Stomach (tissue), 8 donors: ENCODE measurements at regions not wholly inside any gene's neighbourhood (a gene's known extent, or its start where the extent isn't known, plus 50 kb on each side); places are given as distances from the start of the nearest gene placed in this dataset.

ENCODE experiments used
- DNase-seq, 2 donors: peaks; one replicate each; pipeline versions ENCODE4 v3.0.0 to v3.0.0-alpha.2; 2013 to 2019
- H3K27ac ChIP-seq, 5 donors: fragments of 200-600 bp in 4 of 5; sonication (generic) in 4 of 5; one replicate each; pipeline ENCODE4 v1.5.1; 2013 to 2019; ENCODE audit warnings: mild to moderate bottlenecking in 1 of 5, moderate library complexity in 1 of 5
- H3K27me3 ChIP-seq, 3 donors: fragments of 200-600 bp; sonication (generic); one replicate each; pipeline ENCODE4 v1.5.1; 2017 to 2019; ENCODE audit warnings: mixed run types in 1 of 3
- H3K36me3 ChIP-seq, 4 donors: fragments of 200-600 bp; sonication (generic); 1 replicate in 3 of 4; 2 replicates in 1 of 4; pipeline ENCODE4 v1.5.1; 2016 to 2019
- H3K4me1 ChIP-seq, 4 donors: fragments of 200-600 bp; sonication (generic); one replicate each; pipeline ENCODE4 v1.5.1; 2016 to 2019
- H3K4me3 ChIP-seq, 4 donors: fragments of 200-600 bp; sonication (generic) in 3 of 4; one replicate each; pipeline ENCODE4 v1.5.1; 2016 to 2019; ENCODE audit warnings: mild to moderate bottlenecking in 1 of 4
- H3K9me3 ChIP-seq, 4 donors: fragments of 200-600 bp; sonication (generic); one replicate each; pipeline ENCODE4 v1.5.1; 2016 to 2019
- CTCF ChIP-seq, 7 experiments: fragments of 450-650 bp in 4 of 7; fragments of 200-600 bp in 3 of 7; sonication (generic) in 3 of 7; IDR thresholded peaks; one replicate each; pipeline ENCODE4 v1.5.1; 2016 to 2019; ENCODE audit warnings: antibody characterized with exemption in 7 of 7, control low read depth in 2 of 7, mild to moderate bottlenecking in 1 of 7
- EP300 ChIP-seq: sonication (generic); formaldehyde crosslinking; IDR thresholded peaks from one replicate; pipeline ENCODE4 v1.6.1; 2017; ENCODE audit warnings: antibody characterized with exemption
- POLR2A ChIP-seq, 4 donors: fragments of 450-650 bp; IDR thresholded peaks; one replicate each; pipeline ENCODE4 v1.6.1; 2016; ENCODE audit warnings: antibody characterized with exemption in 4 of 4, control low read depth in 2 of 4, mild to moderate bottlenecking in 1 of 4, moderate library complexity in 1 of 4
- POLR2AphosphoS5 ChIP-seq, 3 donors: sonication (generic); formaldehyde crosslinking; IDR thresholded peaks; one replicate each; pipeline ENCODE4 v1.6.1; 2016; ENCODE audit warnings: antibody characterized with exemption in 3 of 3
- WGBS, 5 donors: extraction: QIAGEN DNeasy Blood & Tissue Kit in 3 of 5; methylation state at CpG; one replicate each; pipeline versions ENCODE4 v1.1.5 to v1.1.7; 2013 to 2018; 5-methylcytosine and 5-hydroxymethylcytosine counted together
- intact Hi-C: fragments of 100-400 bp; cut with DNase I; formaldehyde crosslinking; loops from one replicate; pipeline ENCODE4 v1.15.1; 2023; ENCODE audit warnings: low total_unique reads
- donor health status: healthy with polysubstance abuse.
- donor health status: Bipolar disorder and iron deficiency.
- donor health status: healthy.

- intact Hi-C loops, result no loop called here
- Histone ChIP-seq H3K36me3 (no peaks in the 10 kb centered on the region), H3K4me3 (no peak overlapping the region), H3K27ac (no peak overlapping the region), H3K4me1 (no peaks in the 10 kb centered on the region), H3K27me3 (no peaks in the 10 kb centered on the region), H3K9me3 (no peaks in the 10 kb centered on the region)
- WGBS, 5 donors, result 79 to 94% (median 88%) methylated on average over 2 of the region's 2 CpGs
- no peak for DNase-seq
- TF ChIP-seq POLR2A (IDR thresholded peaks at IDR 0.05), result no peak
- TF ChIP-seq POLR2AphosphoS5 (IDR thresholded peaks at IDR 0.05), result no peak
- TF ChIP-seq EP300, result no peak
- TF ChIP-seq CTCF (IDR thresholded peaks at IDR 0.05), result no peak
Measured at GRCh38 chr4:160772668-160773067, 1391.1 kb downstream of the FSTL5 start.

- TF ChIP-seq EP300 (no peak), POLR2A (IDR thresholded peaks at IDR 0.05) (no peak), POLR2AphosphoS5 (IDR thresholded peaks at IDR 0.05) (no peak), CTCF (IDR thresholded peaks at IDR 0.05) (no peak)
- no peak for DNase-seq
- Histone ChIP-seq H3K27me3 (no peaks in the 10 kb centered on the region), H3K4me1 (no peaks in the 10 kb centered on the region), H3K9me3 (peaks cover 0 to 35% (median 23%) of the 10 kb centered on the region in 4 donors), H3K36me3 (no peaks in the 10 kb centered on the region), H3K27ac (no peak overlapping the region), H3K4me3 (no peak overlapping the region)
- intact Hi-C loops, result no loop called here
Measured at GRCh38 chr4:160795216-160795615, 1368.6 kb downstream of the FSTL5 start.

- intact Hi-C loops, result no loop called here
- no peak for DNase-seq
- Histone ChIP-seq H3K36me3 (no peaks in the 10 kb centered on the region), H3K9me3 (no peaks in the 10 kb centered on the region), H3K4me1 (no peaks in the 10 kb centered on the region), H3K4me3 (no peak overlapping the region), H3K27me3 (no peaks in the 10 kb centered on the region), H3K27ac (no peak overlapping the region)
- TF ChIP-seq POLR2AphosphoS5 (IDR thresholded peaks at IDR 0.05) (no peak), EP300 (no peak), CTCF (IDR thresholded peaks at IDR 0.05) (no peak), POLR2A (IDR thresholded peaks at IDR 0.05) (no peak)
Measured at GRCh38 chr4:160808174-160808573, 1355.6 kb downstream of the FSTL5 start.

GRCh38 chr4:160809576-160809975, 1354.2 kb downstream of the FSTL5 start:
- no peak for DNase-seq
- no peak for TF ChIP-seq EP300
- TF ChIP-seq POLR2A (IDR thresholded peaks at IDR 0.05), result no peak
- no peak for TF ChIP-seq POLR2AphosphoS5 (IDR thresholded peaks at IDR 0.05)
- TF ChIP-seq CTCF (IDR thresholded peaks at IDR 0.05), result no peak
- intact Hi-C loops, result no loop called here
- no peaks in the 10 kb centered on the region for H3K9me3 ChIP-seq
- H3K4me1 ChIP-seq, result no peaks in the 10 kb centered on the region
- H3K27ac ChIP-seq, result no peak overlapping the region
- H3K36me3 ChIP-seq, result no peaks in the 10 kb centered on the region
- H3K4me3 ChIP-seq, result no peak overlapping the region
- no peaks in the 10 kb centered on the region for H3K27me3 ChIP-seq

GRCh38 chr4:160810424-160810823, 1353.4 kb downstream of the FSTL5 start:
- Histone ChIP-seq H3K27ac (no peak overlapping the region), H3K4me3 (no peak overlapping the region), H3K27me3 (no peaks in the 10 kb centered on the region), H3K36me3 (no peaks in the 10 kb centered on the region), H3K9me3 (no peaks in the 10 kb centered on the region), H3K4me1 (no peaks in the 10 kb centered on the region)
- intact Hi-C loops, result no loop called here
- no peak for DNase-seq
- no peak for TF ChIP-seq POLR2AphosphoS5 (IDR thresholded peaks at IDR 0.05)
- no peak for TF ChIP-seq POLR2A (IDR thresholded peaks at IDR 0.05)
- TF ChIP-seq CTCF (IDR thresholded peaks at IDR 0.05), result no peak
- TF ChIP-seq EP300, result no peak
- WGBS, 5 donors, result 53 to 82% (median 70%) methylated on average over 1 of the region's 1 CpG
